ENCODE measurements at regions not wholly inside any gene's neighbourhood (a gene's known extent, or its start where the extent isn't known, plus 50 kb on each side); places are given as distances from the start of the nearest gene placed in this dataset.

- peak; percentile 91 for TF ChIP-seq ZBTB40 (IDR thresholded peaks at IDR 0.05)
- TF ChIP-seq ZBTB40 (CRISPR knock-in tag; IDR thresholded peaks at IDR 0.05): peak; percentile 76
- no peak for TF ChIP-seq ELF2 (CRISPR knock-in tag; IDR thresholded peaks at IDR 0.05)
- no peak for TF ChIP-seq XRCC3 (IDR thresholded peaks at IDR 0.05)
- TF ChIP-seq, protein P1, sequence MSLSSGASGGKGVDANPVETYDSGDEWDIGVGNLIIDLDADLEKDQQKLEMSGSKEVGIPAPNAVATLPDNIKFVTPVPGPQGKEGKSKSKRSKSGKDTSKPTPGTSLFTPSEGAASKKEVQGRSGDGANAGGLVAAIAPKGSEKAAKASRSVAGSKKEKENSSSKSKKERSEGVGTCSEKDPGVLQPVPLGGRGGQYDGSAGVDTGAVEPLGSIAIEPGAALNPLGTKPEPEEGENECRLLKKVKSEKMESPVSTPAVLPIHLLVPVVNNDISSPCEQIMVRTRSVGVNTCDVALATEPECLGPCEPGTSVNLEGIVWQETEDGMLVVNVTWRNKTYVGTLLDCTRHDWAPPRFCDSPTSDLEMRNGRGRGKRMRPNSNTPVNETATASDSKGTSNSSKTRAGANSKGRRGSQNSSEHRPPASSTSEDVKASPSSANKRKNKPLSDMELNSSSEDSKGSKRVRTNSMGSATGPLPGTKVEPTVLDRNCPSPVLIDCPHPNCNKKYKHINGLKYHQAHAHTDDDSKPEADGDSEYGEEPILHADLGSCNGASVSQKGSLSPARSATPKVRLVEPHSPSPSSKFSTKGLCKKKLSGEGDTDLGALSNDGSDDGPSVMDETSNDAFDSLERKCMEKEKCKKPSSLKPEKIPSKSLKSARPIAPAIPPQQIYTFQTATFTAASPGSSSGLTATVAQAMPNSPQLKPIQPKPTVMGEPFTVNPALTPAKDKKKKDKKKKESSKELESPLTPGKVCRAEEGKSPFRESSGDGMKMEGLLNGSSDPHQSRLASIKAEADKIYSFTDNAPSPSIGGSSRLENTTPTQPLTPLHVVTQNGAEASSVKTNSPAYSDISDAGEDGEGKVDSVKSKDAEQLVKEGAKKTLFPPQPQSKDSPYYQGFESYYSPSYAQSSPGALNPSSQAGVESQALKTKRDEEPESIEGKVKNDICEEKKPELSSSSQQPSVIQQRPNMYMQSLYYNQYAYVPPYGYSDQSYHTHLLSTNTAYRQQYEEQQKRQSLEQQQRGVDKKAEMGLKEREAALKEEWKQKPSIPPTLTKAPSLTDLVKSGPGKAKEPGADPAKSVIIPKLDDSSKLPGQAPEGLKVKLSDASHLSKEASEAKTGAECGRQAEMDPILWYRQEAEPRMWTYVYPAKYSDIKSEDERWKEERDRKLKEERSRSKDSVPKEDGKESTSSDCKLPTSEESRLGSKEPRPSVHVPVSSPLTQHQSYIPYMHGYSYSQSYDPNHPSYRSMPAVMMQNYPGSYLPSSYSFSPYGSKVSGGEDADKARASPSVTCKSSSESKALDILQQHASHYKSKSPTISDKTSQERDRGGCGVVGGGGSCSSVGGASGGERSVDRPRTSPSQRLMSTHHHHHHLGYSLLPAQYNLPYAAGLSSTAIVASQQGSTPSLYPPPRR (CRISPR knock-in tag; IDR thresholded peaks at IDR 0.05; ENCODE audit: borderline replicate concordance): no peak
- TF ChIP-seq, protein P2, sequence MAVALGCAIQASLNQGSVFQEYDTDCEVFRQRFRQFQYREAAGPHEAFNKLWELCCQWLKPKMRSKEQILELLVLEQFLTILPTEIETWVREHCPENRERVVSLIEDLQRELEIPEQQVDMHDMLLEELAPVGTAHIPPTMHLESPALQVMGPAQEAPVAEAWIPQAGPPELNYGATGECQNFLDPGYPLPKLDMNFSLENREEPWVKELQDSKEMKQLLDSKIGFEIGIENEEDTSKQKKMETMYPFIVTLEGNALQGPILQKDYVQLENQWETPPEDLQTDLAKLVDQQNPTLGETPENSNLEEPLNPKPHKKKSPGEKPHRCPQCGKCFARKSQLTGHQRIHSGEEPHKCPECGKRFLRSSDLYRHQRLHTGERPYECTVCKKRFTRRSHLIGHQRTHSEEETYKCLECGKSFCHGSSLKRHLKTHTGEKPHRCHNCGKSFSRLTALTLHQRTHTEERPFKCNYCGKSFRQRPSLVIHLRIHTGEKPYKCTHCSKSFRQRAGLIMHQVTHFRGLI (CRISPR knock-in tag; IDR thresholded peaks at IDR 0.05): no peak
- TF ChIP-seq PTBP1 (IDR thresholded peaks at IDR 0.05; ENCODE audit: low read depth, low read length): no peak
- TF ChIP-seq, protein P3, sequence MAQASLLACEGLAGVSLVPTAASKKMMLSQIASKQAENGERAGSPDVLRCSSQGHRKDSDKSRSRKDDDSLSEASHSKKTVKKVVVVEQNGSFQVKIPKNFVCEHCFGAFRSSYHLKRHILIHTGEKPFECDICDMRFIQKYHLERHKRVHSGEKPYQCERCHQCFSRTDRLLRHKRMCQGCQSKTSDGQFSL (CRISPR knock-in tag; IDR thresholded peaks at IDR 0.05): 0 out of 2 replicates have a peak, but pooled peaks have one; percentile 34
- TF ChIP-seq, protein P3 (tag; IDR thresholded peaks at IDR 0.05): no peak
- no peak for TF ChIP-seq KAT8 (IDR thresholded peaks at IDR 0.05; ENCODE audit: low read depth)
- no peak for TF ChIP-seq SMARCC2 (IDR thresholded peaks at IDR 0.05; ENCODE audit: low read depth)
These were observed 252.0 kb downstream of the CTTN start (continued) for GRCh38 chr11:70650075-70650909.

All from K562 (cell line).